ENCODE measurements at regions not wholly inside any gene's neighbourhood (a gene's known extent, or its start where the extent isn't known, plus 50 kb on each side); places are given as distances from the start of the nearest gene placed in this dataset.

DNA sequence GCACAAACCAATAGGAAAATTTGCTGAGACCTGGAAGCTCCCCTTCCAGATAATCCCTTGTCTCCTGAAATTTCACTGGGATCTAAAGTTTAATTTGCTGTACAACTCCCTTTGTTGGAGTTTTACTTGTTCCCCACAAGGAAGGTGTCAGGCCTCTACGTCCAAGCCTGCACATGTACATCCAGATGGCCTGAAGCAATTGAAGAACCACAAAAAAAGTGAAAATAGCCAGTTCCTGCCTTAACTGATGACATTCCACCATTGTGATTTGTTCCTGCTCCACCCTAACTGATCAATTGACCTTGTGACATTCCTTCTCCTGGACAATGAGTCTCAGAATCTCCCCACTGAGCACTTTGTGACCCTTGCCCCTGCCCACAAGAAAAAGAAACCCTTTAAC lies 716.0 kb upstream of the PCDH20 start:
- TF ChIP-seq, protein P1, sequence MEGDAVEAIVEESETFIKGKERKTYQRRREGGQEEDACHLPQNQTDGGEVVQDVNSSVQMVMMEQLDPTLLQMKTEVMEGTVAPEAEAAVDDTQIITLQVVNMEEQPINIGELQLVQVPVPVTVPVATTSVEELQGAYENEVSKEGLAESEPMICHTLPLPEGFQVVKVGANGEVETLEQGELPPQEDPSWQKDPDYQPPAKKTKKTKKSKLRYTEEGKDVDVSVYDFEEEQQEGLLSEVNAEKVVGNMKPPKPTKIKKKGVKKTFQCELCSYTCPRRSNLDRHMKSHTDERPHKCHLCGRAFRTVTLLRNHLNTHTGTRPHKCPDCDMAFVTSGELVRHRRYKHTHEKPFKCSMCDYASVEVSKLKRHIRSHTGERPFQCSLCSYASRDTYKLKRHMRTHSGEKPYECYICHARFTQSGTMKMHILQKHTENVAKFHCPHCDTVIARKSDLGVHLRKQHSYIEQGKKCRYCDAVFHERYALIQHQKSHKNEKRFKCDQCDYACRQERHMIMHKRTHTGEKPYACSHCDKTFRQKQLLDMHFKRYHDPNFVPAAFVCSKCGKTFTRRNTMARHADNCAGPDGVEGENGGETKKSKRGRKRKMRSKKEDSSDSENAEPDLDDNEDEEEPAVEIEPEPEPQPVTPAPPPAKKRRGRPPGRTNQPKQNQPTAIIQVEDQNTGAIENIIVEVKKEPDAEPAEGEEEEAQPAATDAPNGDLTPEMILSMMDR (IDR thresholded peaks at IDR 0.05) = no peak
- no peak for TF ChIP-seq ZFX (IDR thresholded peaks at IDR 0.05; ENCODE audit: borderline replicate concordance)

Data from 22Rv1 (cell line).